Natural killer cell (primary cell): ENCODE measurements at regions not wholly inside any gene's neighbourhood (a gene's known extent, or its start where the extent isn't known, plus 50 kb on each side); places are given as distances from the start of the nearest gene placed in this dataset.

Source experiments
- ATAC-seq, 3 donors: fragments of 150-1000 bp in 2 of 3; fragments of 200-7000 bp in 1 of 3; cut with Tn5 transposase; 1 replicate in 1 of 3; 2 replicates in 2 of 3; pipeline ENCODE4 v1.10.0; 2021; ENCODE audit warnings: mild to moderate bottlenecking in 2 of 3, moderate library complexity in 2 of 3
- DNase-seq, 2 donors: peaks; one replicate each; pipeline versions ENCODE4 v3.0.0 to v3.0.0-alpha.2; 2013 to 2021; ENCODE audit warnings: mixed read lengths in 1 of 2
- H3K27ac ChIP-seq: one replicate; pipeline ENCODE4 v1.5.1; 2013; ENCODE audit warnings: mild to moderate bottlenecking, low read length
- H3K27me3 ChIP-seq: one replicate; pipeline ENCODE4 v1.6.1; 2013; ENCODE audit warnings: low read length; ENCODE audit not compliant: control insufficient read depth, insufficient read depth
- H3K36me3 ChIP-seq: one replicate; pipeline ENCODE4 v1.6.1; 2013; ENCODE audit warnings: low read length; ENCODE audit not compliant: control insufficient read depth, insufficient read depth
- H3K4me1 ChIP-seq: one replicate; pipeline ENCODE4 v1.6.1; 2013; ENCODE audit warnings: low read length; ENCODE audit not compliant: control insufficient read depth, insufficient read depth
- H3K4me3 ChIP-seq: one replicate; pipeline ENCODE4 v1.5.1; 2013; ENCODE audit warnings: low read length
- H3K9me3 ChIP-seq: one replicate; pipeline ENCODE4 v1.6.1; 2013; ENCODE audit warnings: low read length; ENCODE audit not compliant: control insufficient read depth, insufficient read depth
- H3K27ac Mint-ChIP-seq, 2 donors: one replicate each; pipeline ENCODE4 v1.8.0; 2022; ENCODE audit warnings: mild to moderate bottlenecking in 2 of 2, mixed read lengths in 2 of 2, moderate library complexity in 1 of 2
- H3K27me3 Mint-ChIP-seq, 2 donors: one replicate each; pipeline ENCODE4 v1.8.0; 2022; ENCODE audit warnings: low read depth in 2 of 2, mixed read lengths in 2 of 2
- H3K36me3 Mint-ChIP-seq: one replicate; pipeline ENCODE4 v1.8.0; 2022; ENCODE audit warnings: mixed read lengths
- H3K4me1 Mint-ChIP-seq, 2 donors: one replicate each; pipeline ENCODE4 v1.8.0; 2022; ENCODE audit warnings: mixed read lengths in 2 of 2
- H3K4me3 Mint-ChIP-seq: one replicate; pipeline ENCODE4 v1.8.0; 2022; ENCODE audit warnings: mild to moderate bottlenecking, moderate library complexity, mixed read lengths
- H3K9me3 Mint-ChIP-seq, 2 donors: one replicate each; pipeline ENCODE4 v1.8.0; 2022; ENCODE audit warnings: mixed read lengths in 2 of 2
- CTCF ChIP-seq: fragments of 200-600 bp; IDR thresholded peaks from one replicate; pipeline ENCODE4 v1.8.0; 2022; ENCODE audit warnings: antibody characterized with exemption
- WGBS: methylation state at CpG from one replicate; pipeline ENCODE4 v1.1.7; 2013; ENCODE audit warnings: missing lambda C conversion rate; ENCODE audit not compliant: insufficient coverage; 5-methylcytosine and 5-hydroxymethylcytosine counted together
- intact Hi-C: fragments of 100-400 bp; cut with micrococcal nuclease; formaldehyde crosslinking; loops from one replicate; pipeline ENCODE4 v1.14.2; 2022

- intact Hi-C loops, result no loop called here
- no peaks in the 10 kb centered on the region for H3K36me3 Mint-ChIP-seq
- H3K27ac Mint-ChIP-seq, result no peak overlapping the region
- no peak for TF ChIP-seq CTCF
- 68% methylated on average over 2 of the region's 2 CpGs for WGBS
- no peak for DNase-seq
- Histone ChIP-seq H3K9me3 (no peaks in the 10 kb centered on the region), H3K27ac (no peak overlapping the region), H3K27me3 (no peaks in the 10 kb centered on the region), H3K4me3 (no peak overlapping the region), H3K4me1 (no peaks in the 10 kb centered on the region), H3K36me3 (no peaks in the 10 kb centered on the region)
- H3K4me1 Mint-ChIP-seq, result no peaks in the 10 kb centered on the region
- no peak overlapping the region for H3K4me3 Mint-ChIP-seq
- ATAC-seq, result no peak
- H3K27me3 Mint-ChIP-seq, result peaks cover 0 to 3% of the 10 kb centered on the region in 2 donors
- H3K9me3 Mint-ChIP-seq, result no peaks in the 10 kb centered on the region
These were observed 135.1 kb downstream of the QRSL1 start for GRCh38 chr6:106764353-106764980.

GRCh38 chr6:106763361-106763760 is 134.0 kb downstream of the QRSL1 start:
- no peaks in the 10 kb centered on the region for H3K36me3 Mint-ChIP-seq
- no peak overlapping the region for H3K27ac Mint-ChIP-seq
- H3K27ac ChIP-seq, result no peak overlapping the region
- no peaks in the 10 kb centered on the region for H3K9me3 Mint-ChIP-seq
- H3K36me3 ChIP-seq, result no peaks in the 10 kb centered on the region
- H3K4me1 Mint-ChIP-seq, result no peaks in the 10 kb centered on the region
- H3K27me3 ChIP-seq, result no peaks in the 10 kb centered on the region
- no peak for TF ChIP-seq CTCF
- peaks cover 0 to 3% of the 10 kb centered on the region in 2 donors for H3K27me3 Mint-ChIP-seq
- H3K9me3 ChIP-seq, result no peaks in the 10 kb centered on the region
- H3K4me1 ChIP-seq, result no peaks in the 10 kb centered on the region
- intact Hi-C loops, result no loop called here
- DNase-seq, result no peak
- ATAC-seq, result no peak
- no peak overlapping the region for H3K4me3 Mint-ChIP-seq
- no peak overlapping the region for H3K4me3 ChIP-seq

GRCh38 chr6:106761160-106761559 is 131.8 kb downstream of the QRSL1 start:
- Mint-ChIP-seq H3K4me3 (no peak overlapping the region), H3K36me3 (no peaks in the 10 kb centered on the region), H3K9me3 (no peaks in the 10 kb centered on the region), H3K4me1 (no peaks in the 10 kb centered on the region), H3K27me3 (peaks cover 3 to 8% of the 10 kb centered on the region in 2 donors), H3K27ac (no peak overlapping the region)
- intact Hi-C loops, result no loop called here
- DNase-seq (no peak), ATAC-seq (no peak)
- H3K27me3 ChIP-seq, result no peaks in the 10 kb centered on the region
- no peaks in the 10 kb centered on the region for H3K36me3 ChIP-seq
- no peak for TF ChIP-seq CTCF
- no peak overlapping the region for H3K4me3 ChIP-seq
- H3K9me3 ChIP-seq, result no peaks in the 10 kb centered on the region
- no peak overlapping the region for H3K27ac ChIP-seq
- H3K4me1 ChIP-seq, result no peaks in the 10 kb centered on the region
- WGBS, result 94% methylated on average over 2 of the region's 2 CpGs

GRCh38 chr6:106759112-106759511 is 129.7 kb downstream of the QRSL1 start:
- WGBS, result 100% methylated on average over 1 of the region's 2 CpGs
- no peaks in the 10 kb centered on the region for H3K4me1 Mint-ChIP-seq
- H3K27ac ChIP-seq, result no peak overlapping the region
- no peaks in the 10 kb centered on the region for H3K9me3 Mint-ChIP-seq
- ATAC-seq, result no peak
- no peak overlapping the region for H3K4me3 ChIP-seq
- intact Hi-C loops, result no loop called here
- no peaks in the 10 kb centered on the region for H3K36me3 Mint-ChIP-seq
- H3K27me3 Mint-ChIP-seq, result peaks cover 3 to 8% of the 10 kb centered on the region in 2 donors
- no peaks in the 10 kb centered on the region for H3K36me3 ChIP-seq
- H3K4me1 ChIP-seq, result no peaks in the 10 kb centered on the region
- TF ChIP-seq CTCF, result no peak
- H3K4me3 Mint-ChIP-seq, result no peak overlapping the region
- no peaks in the 10 kb centered on the region for H3K9me3 ChIP-seq
- H3K27ac Mint-ChIP-seq, result no peak overlapping the region
- DNase-seq, result no peak
- H3K27me3 ChIP-seq, result no peaks in the 10 kb centered on the region
